Activated CD4-positive, alpha-beta memory T cell treated with anti-CD3 and anti-CD28 coated beads for 36 hours (primary cell): ENCODE measurements at regions not wholly inside any gene's neighbourhood (a gene's known extent, or its start where the extent isn't known, plus 50 kb on each side); places are given as distances from the start of the nearest gene placed in this dataset.

Source experiments
- CTCF ChIA-PET: fragments of 350-600 bp; sonication (Branson Sonifier 250); formaldehyde crosslinking; loops from one replicate; lab custom pipeline; 2021; ENCODE audit warnings: antibody characterized with exemption, inconsistent platforms; lab: Charles Lee
- POLR2A ChIA-PET: fragments of 350-600 bp; sonication (Branson Sonifier 250); formaldehyde crosslinking; loops from one replicate; lab custom pipeline; 2021; ENCODE audit warnings: antibody characterized with exemption; lab: Charles Lee
- DNase-seq: peaks from one replicate; pipeline ENCODE4 v3.0.0-alpha.2; 2020
- H3K27ac Mint-ChIP-seq: one replicate; pipeline ENCODE4 v1.8.0; 2021; ENCODE audit warnings: mixed read lengths
- H3K27me3 Mint-ChIP-seq: one replicate; pipeline ENCODE4 v1.8.0; 2021; ENCODE audit warnings: mixed read lengths
- H3K36me3 Mint-ChIP-seq: one replicate; pipeline ENCODE4 v1.8.0; 2021; ENCODE audit warnings: mixed read lengths
- H3K4me1 Mint-ChIP-seq: one replicate; pipeline ENCODE4 v1.8.0; 2021; ENCODE audit warnings: low read depth, mixed read lengths
- H3K4me3 Mint-ChIP-seq: one replicate; pipeline ENCODE4 v1.8.0; 2021; ENCODE audit warnings: mild to moderate bottlenecking, mixed read lengths
- H3K9me3 Mint-ChIP-seq: one replicate; pipeline ENCODE4 v1.8.0; 2021; ENCODE audit warnings: mixed read lengths
- intact Hi-C: fragments of 100-400 bp; cut with micrococcal nuclease; formaldehyde crosslinking; loops from one replicate; pipeline ENCODE4 v1.15.1; 2023

DNA sequence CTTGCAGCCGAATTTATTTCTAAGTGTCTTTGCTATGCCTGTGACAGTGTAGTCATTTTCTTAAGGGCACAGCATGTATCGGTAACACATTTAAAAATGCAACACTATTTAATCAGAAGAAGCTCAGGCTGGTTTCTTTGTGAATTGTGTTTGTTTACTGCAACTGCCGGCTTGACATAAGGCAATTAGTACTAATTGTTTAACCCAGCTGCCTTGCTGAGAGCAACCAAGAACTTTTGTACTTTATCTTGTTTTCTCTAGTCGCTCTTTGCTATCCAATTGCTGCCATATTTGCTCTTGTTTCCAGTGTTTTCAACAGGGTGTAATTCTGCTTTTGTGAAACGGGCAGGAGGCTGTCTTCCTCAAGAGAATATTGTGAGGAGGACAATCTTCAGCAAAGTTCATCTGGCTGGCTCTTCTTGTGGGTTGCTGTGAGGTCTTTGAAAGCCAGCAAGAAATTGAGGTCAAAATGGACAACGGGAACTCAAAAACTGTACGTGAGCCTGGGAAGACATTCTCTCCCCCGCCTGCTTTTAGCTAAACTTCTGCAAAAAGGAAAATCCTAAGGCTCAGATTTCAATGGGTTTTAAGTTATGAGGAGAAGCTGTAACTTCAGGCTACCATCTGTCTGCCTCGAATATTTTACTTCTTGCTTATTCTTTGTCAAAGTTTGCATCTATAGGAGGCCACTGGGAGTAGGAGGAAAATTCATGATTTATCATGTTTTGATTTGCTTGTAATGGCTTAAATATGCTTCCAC lies 75.8 kb upstream of the TSHZ3 start:
- peaks cover 12% of the 10 kb centered on the region for H3K27me3 Mint-ChIP-seq
- ChIA-PET POLR2A (no interaction called here), CTCF (no interaction called here)
- H3K4me3 Mint-ChIP-seq: no peak overlapping the region
- no peaks in the 10 kb centered on the region for H3K4me1 Mint-ChIP-seq
- no peak overlapping the region for H3K27ac Mint-ChIP-seq
- DNase-seq: no peak
- intact Hi-C loops: no loop called here
- H3K9me3 Mint-ChIP-seq: no peaks in the 10 kb centered on the region
- H3K36me3 Mint-ChIP-seq: no peaks in the 10 kb centered on the region

DNA sequence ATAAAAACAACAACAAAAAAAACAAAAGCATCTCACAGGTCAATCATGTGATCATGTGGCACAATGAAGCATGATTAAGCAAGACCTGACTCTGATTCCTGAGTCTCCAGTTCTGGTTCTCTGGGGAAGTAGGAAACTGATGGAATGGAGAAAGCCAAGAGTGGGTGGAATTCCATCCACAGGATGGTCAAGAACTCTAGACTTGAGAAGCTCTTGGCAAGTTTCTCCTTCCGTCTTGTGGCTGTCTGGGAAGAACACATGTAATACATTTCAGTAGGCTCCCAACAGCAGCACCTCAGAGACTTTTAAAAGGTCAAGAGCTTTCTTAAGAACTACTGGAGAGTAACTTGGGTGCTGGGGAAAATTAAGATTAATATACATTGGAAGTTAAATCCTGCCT lies 78.6 kb upstream of the TSHZ3 start:
- CTCF ChIA-PET: interaction anchor here (0.6 kb wide), 1 partner anchor 69 kb away, joined by 3 read pairs; no protein-coding TSS in a partner anchor
- H3K27ac Mint-ChIP-seq: no peak overlapping the region

GRCh38 chr19:31430381-31430780 lies 81.1 kb upstream of the TSHZ3 start:
- ChIA-PET POLR2A (no interaction called here), CTCF (no interaction called here)
- no peak for DNase-seq
- no peak overlapping the region for H3K27ac Mint-ChIP-seq
- no peaks in the 10 kb centered on the region for H3K4me1 Mint-ChIP-seq
- H3K27me3 Mint-ChIP-seq: peaks cover 11% of the 10 kb centered on the region
- intact Hi-C loops: no loop called here
- H3K4me3 Mint-ChIP-seq: no peak overlapping the region
- no peaks in the 10 kb centered on the region for H3K36me3 Mint-ChIP-seq
- H3K9me3 Mint-ChIP-seq: peaks cover 9% of the 10 kb centered on the region

More for the DNA sequence above, 78.6 kb upstream of the TSHZ3 start:
- POLR2A ChIA-PET: no interaction called here
- H3K4me3 Mint-ChIP-seq: no peak overlapping the region
- H3K36me3 Mint-ChIP-seq: no peaks in the 10 kb centered on the region
- no peaks in the 10 kb centered on the region for H3K9me3 Mint-ChIP-seq
- DNase-seq: no peak
- peaks cover 8% of the 10 kb centered on the region for H3K27me3 Mint-ChIP-seq
- intact Hi-C loops: no loop called here
- H3K4me1 Mint-ChIP-seq: no peaks in the 10 kb centered on the region

DNA sequence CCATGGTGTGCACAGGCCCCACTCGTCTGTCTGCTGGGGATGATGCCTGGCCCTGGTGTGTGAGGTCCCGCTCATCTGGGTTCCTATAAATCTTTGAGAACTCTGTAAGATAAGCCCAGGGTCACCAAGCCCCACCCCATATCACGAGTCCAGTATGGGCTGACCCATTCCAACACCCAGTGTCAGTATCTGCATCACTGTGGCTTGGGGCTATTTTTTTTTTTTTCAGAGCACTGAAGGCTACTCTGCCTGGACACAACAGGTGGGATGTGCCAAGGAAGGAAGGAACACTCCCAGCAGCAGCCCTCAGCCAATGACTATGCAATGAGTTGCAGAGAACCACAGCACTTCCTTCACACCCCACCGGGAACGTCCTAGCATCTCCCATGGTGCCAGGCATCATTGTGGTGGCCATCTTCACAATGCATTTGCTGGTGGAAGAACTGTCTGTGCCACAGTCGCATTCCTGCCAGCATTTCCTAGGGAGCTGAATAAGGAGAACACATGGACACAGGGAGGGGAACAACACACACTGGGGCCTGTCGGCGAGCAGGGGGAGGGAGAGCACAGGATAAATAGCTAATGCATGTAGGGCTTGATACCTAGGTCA lies 83.1 kb upstream of the TSHZ3 start:
- Mint-ChIP-seq H3K4me1 (no peaks in the 10 kb centered on the region), H3K27me3 (peaks cover 7% of the 10 kb centered on the region), H3K4me3 (no peak overlapping the region), H3K9me3 (peaks cover 13% of the 10 kb centered on the region), H3K27ac (no peak overlapping the region), H3K36me3 (no peaks in the 10 kb centered on the region)
- DNase-seq: no peak
- intact Hi-C loops: no loop called here
- ChIA-PET CTCF (no interaction called here), POLR2A (no interaction called here)

DNA sequence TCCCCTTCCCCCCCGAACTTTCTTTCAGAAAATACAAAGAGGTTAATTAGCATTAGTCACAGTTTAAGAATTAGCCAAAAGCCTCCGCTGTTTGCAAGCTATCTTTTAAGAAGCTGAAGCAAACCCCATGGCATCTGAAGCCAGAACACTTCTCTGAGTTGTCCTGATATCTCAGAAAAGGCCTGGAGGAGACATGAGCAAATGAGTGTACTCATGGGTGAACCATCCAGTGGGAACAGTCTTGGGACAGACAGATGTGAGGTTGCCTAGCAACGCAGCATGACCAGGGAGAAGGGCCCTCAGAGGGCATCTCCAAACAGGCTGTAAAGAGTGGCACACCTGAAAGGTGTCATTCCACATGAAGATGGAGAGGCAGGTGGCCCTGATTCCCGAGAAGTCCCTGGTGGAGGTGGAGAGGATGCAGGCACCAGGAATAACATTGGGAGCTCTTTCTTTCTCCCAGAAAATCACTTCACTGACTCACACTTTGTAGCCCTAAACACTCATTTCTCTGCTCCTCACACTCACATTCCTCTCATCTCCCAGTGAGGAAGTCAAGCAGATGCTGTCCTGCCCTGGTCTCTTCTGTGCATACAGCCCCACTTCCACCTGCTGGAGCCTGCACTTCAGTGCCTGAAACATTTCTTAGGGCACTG lies 87.0 kb upstream of the TSHZ3 start:
- Mint-ChIP-seq H3K27me3 (peaks cover 14% of the 10 kb centered on the region), H3K27ac (no peak overlapping the region), H3K36me3 (no peaks in the 10 kb centered on the region), H3K9me3 (peaks cover 13% of the 10 kb centered on the region), H3K4me1 (no peaks in the 10 kb centered on the region), H3K4me3 (no peak overlapping the region)
- intact Hi-C loops: no loop called here
- ChIA-PET CTCF (no interaction called here), POLR2A (no interaction called here)
- no peak for DNase-seq

DNA sequence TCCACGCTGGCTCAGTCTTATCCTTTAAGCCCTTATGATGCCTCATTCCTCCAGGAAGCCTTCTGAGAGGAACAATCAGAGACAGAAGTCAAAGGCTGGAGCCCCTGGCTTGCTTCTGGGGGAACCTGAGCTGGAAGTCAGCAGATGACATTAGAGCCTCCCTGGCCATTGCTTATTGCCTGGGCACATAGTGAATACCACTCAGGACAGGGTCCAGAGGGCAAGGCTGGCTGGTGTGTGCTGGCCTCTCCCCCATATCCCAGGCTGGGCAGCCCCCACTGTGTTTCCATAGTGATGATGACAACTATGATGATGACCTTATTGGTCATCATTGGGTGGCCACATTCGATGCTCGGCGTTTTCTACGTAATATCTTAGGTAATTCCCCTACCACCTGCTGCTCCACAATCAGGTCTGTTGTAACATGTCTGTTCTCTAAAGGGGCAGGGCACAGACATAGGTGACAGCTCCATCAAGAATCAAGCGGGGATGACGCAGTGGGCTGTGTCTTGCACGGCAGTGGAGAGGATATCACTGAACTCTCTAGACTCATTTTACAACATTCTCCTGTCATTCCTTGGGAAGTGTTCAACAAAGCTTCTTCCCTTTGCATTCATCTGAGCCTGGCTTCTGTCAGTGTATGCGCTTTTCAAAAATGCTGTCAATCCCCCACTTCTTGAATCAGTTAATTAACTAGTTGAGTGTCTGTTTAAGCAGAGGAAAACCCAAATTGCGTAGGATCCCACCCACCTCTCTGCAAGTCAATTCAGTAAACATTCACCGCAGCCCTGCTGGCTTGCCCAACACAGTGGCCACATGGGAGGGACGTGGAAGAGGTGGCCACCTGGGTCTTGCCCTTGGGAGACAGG lies 89.4 kb upstream of the TSHZ3 start:
- ChIA-PET POLR2A (no interaction called here), CTCF (no interaction called here)
- Mint-ChIP-seq H3K9me3 (peaks cover 13% of the 10 kb centered on the region), H3K4me3 (no peak overlapping the region), H3K4me1 (no peaks in the 10 kb centered on the region), H3K27me3 (peaks cover 12% of the 10 kb centered on the region), H3K27ac (no peak overlapping the region), H3K36me3 (no peaks in the 10 kb centered on the region)
- DNase-seq: no peak
- intact Hi-C loops: no loop called here

GRCh38 chr19:31439270-31439573 lies 90.0 kb upstream of the TSHZ3 start:
- POLR2A ChIA-PET: no interaction called here
- Mint-ChIP-seq H3K4me3 (no peak overlapping the region), H3K4me1 (no peaks in the 10 kb centered on the region), H3K36me3 (no peaks in the 10 kb centered on the region), H3K9me3 (peaks cover 12% of the 10 kb centered on the region), H3K27ac (no peak overlapping the region), H3K27me3 (peaks cover 13% of the 10 kb centered on the region)
- intact Hi-C loops: no loop called here
- DNase-seq: no peak
- CTCF ChIA-PET: no interaction called here

DNA sequence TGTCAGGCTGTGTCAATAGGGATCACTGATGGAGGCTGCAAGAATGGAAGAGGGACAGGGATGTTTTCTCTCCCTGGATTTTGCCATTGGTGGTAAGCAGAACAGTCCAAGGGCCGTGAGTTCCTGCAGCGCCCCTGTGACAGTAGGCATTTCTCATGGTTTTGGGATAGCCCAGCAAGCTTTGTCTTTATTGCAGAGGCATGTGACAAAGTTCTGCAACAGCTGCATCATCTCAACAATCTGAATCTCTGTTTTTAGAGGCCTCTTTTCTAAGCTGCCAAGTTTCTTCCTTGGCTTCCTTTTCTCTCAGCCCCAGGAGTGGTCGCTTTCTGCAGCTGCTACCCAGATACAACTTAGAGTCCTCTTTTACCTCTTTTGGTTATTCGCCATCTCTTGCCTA lies 95.7 kb upstream of the TSHZ3 start:
- no peak overlapping the region for H3K27ac Mint-ChIP-seq
- POLR2A ChIA-PET: no interaction called here
- no peak for DNase-seq
- CTCF ChIA-PET: no interaction called here
- no peak overlapping the region for H3K4me3 Mint-ChIP-seq
- H3K36me3 Mint-ChIP-seq: no peaks in the 10 kb centered on the region
- intact Hi-C loops: no loop called here
- peaks cover 8% of the 10 kb centered on the region for H3K27me3 Mint-ChIP-seq
- no peaks in the 10 kb centered on the region for H3K4me1 Mint-ChIP-seq
- H3K9me3 Mint-ChIP-seq: peaks cover 7% of the 10 kb centered on the region

- Mint-ChIP-seq H3K9me3 (peaks cover 7% of the 10 kb centered on the region), H3K4me1 (no peaks in the 10 kb centered on the region), H3K4me3 (no peak overlapping the region), H3K27me3 (peaks cover 6% of the 10 kb centered on the region), H3K27ac (no peak overlapping the region), H3K36me3 (no peaks in the 10 kb centered on the region)
- intact Hi-C loops: no loop called here
- no peak for DNase-seq
- ChIA-PET POLR2A (no interaction called here), CTCF (no interaction called here)
These were observed 96.2 kb upstream of the TSHZ3 start for GRCh38 chr19:31445406-31445805.

- Mint-ChIP-seq H3K4me3 (no peak overlapping the region), H3K27ac (no peak overlapping the region), H3K9me3 (peaks cover 7% of the 10 kb centered on the region), H3K36me3 (no peaks in the 10 kb centered on the region), H3K27me3 (peaks cover 13% of the 10 kb centered on the region), H3K4me1 (no peaks in the 10 kb centered on the region)
- ChIA-PET POLR2A (no interaction called here), CTCF (no interaction called here)
- no peak for DNase-seq
- intact Hi-C loops: no loop called here
These were observed 99.0 kb upstream of the TSHZ3 start for GRCh38 chr19:31448221-31448657.

DNA sequence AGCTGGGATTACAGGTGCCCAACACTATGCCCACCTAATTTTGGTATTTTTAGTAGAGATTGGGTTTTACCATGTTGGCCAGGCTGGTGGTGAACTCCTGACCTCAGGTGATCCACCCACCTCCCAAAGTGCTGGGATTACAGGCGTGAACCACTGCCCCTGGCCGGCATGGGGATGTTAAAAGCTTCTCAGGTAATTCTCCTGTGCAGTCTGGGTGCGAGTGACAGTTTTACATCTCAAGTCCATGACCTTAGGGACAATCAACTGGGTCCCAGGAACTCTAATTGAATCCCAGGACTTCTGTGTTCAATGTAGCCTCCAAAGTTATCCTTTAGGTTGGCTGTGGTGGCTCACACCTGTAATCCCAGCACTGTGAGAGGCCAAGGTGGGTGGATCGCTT lies 100.1 kb upstream of the TSHZ3 start:
- intact Hi-C loops: no loop called here
- peaks cover 7% of the 10 kb centered on the region for H3K9me3 Mint-ChIP-seq
- no peak overlapping the region for H3K27ac Mint-ChIP-seq
- no peaks in the 10 kb centered on the region for H3K4me1 Mint-ChIP-seq
- CTCF ChIA-PET: no interaction called here
- no peak overlapping the region for H3K4me3 Mint-ChIP-seq
- peaks cover 11% of the 10 kb centered on the region for H3K27me3 Mint-ChIP-seq
- POLR2A ChIA-PET: interaction anchor here (0.6 kb wide), 1 partner anchor 256 kb away, joined by 5 read pairs; no protein-coding TSS in a partner anchor
- H3K36me3 Mint-ChIP-seq: no peaks in the 10 kb centered on the region
- DNase-seq: no peak

- POLR2A ChIA-PET: no interaction called here
- intact Hi-C loops: no loop called here
- H3K4me3 Mint-ChIP-seq: no peak overlapping the region
- no peaks in the 10 kb centered on the region for H3K36me3 Mint-ChIP-seq
- DNase-seq: no peak
- H3K27me3 Mint-ChIP-seq: peaks cover 11% of the 10 kb centered on the region
- CTCF ChIA-PET: no interaction called here
- H3K27ac Mint-ChIP-seq: no peak overlapping the region
- no peaks in the 10 kb centered on the region for H3K9me3 Mint-ChIP-seq
- no peaks in the 10 kb centered on the region for H3K4me1 Mint-ChIP-seq
These were observed 101.5 kb upstream of the TSHZ3 start for GRCh38 chr19:31450696-31451095.
